Keratinocyte (primary cell): ENCODE measurements at regions not wholly inside any gene's neighbourhood (a gene's known extent, or its start where the extent isn't known, plus 50 kb on each side); places are given as distances from the start of the nearest gene placed in this dataset.
"Not testable (repeated sequence)": the region's sequence is repeated elsewhere in the genome, so short reads cannot be mapped to it uniquely, and the experiment has no call there.

ENCODE experiments used
- CTCF ChIP-seq, 3 experiments: IDR thresholded peaks in 1 of 3; conservative IDR thresholded peaks in 1 of 3; optimal IDR thresholded peaks in 1 of 3; 2 replicates in 2 of 3; 3 replicates in 1 of 3; pipeline versions ENCODE3 to v1.5.1; 2011; ENCODE audit warnings: low read length in 3 of 3, mild to moderate bottlenecking in 3 of 3, moderate library complexity in 2 of 3, control low read depth in 1 of 3, inconsistent platforms in 1 of 3; ENCODE audit not compliant: insufficient read depth in 2 of 3; ENCODE audit errors: extremely low read depth in 1 of 3
- EZH2 ChIP-seq: IDR thresholded peaks from one replicate; pipeline ENCODE4 v1.6.1; 2012; ENCODE audit warnings: inconsistent platforms, mild to moderate bottlenecking, low read length, moderate library complexity

- TF ChIP-seq CTCF (optimal IDR thresholded peaks at IDR 0.05 in 1 of 3, IDR thresholded peaks at IDR 0.05 in 1 of 3, conservative IDR thresholded peaks at IDR 0.05 in 1 of 3; ENCODE audit: extremely low read depth in 1 of 3, insufficient read depth in 2 of 3, low read length in 3 of 3); EZH2: not testable (repeated sequence)
These were observed 387.4 kb downstream of the GBA3 start for GRCh38 chr4:23080171-23080570.
